ENCODE measurements at regions not wholly inside any gene's neighbourhood (a gene's known extent, or its start where the extent isn't known, plus 50 kb on each side); places are given as distances from the start of the nearest gene placed in this dataset.
"Not testable (repeated sequence)": the region's sequence is repeated elsewhere in the genome, so short reads cannot be mapped to it uniquely, and the experiment has no call there.

DNA sequence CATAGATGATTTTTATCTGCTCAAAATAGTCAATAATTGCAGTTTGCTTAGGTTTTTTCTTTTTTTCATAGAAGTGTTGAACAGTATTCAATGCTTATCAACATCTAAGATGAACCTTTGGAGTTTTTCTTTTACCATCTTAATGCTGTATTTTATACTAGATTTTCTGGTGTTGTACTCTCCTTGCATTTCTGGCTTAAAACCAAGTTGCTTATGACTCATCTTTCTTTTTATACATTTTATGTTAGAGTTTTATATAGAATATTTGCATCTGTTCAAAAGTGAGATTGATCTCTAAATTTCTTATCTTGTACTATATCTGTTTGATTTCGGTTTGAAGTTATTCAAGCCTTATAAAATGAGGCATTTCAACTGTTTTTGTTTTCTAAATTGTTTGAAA is 232.5 kb downstream of the RFPL4B start:
- DNase-seq (ENCODE audit: low read depth), result no peak

DNA sequence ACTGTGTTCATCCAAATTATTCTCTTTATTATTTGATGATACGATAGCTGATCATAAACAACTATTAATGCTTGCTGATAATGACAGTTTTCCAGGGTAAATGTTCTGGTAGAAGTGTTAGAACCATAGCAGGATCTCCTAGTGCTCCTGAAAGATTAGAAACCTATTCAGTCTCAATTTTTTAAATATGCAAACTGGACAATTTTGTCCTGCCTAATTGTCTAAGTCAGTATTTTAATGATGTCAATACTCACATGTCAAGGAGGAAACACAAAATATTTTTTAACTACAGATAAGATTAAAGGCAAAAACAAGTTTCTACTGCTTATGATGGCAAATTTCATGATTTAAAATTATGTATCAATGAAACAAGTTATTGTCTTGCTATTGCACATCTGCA is 233.9 kb downstream of the RFPL4B start:
- no peak for DNase-seq (ENCODE audit: low read depth)

DNA sequence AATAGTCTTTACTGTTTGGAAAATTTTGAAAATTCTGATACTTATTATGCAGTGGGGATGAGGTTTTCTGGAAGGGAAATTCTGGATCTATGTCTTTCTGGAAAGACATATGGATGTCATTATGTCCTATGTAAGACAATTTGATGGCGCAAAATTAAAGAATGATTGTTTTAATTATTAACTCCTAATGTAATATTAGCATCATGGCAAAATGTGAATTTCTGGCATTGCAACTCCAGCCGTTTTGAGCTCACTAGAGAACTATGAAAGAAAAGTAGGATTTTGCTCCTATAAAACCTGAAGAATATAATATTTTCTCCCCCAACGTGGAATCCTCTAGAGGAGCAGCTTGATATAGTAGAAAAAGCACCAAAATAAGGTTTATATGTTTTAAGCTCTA is 243.2 kb downstream of the RFPL4B start:
- DNase-seq (ENCODE audit: low read depth), result no peak

DNA sequence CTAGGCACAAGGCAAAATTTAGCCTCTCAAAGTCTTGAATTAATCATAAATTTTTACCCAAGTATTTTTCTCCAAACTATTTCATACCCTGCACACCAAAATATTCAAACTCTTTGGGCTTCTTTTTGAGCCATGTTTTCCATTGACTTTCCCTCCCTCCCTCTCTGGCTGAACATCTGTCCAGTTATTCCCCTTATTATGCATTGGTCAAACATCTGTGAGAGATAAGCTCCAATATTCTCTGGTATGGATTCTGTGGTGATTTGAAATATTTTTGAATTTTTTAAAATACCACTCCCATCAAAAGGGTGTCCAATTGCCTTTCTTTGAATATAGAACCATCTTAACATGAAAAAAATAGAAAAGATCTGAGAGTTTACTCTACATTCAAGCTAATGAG is 244.2 kb downstream of the RFPL4B start:
- no peak for DNase-seq (ENCODE audit: low read depth)

DNA sequence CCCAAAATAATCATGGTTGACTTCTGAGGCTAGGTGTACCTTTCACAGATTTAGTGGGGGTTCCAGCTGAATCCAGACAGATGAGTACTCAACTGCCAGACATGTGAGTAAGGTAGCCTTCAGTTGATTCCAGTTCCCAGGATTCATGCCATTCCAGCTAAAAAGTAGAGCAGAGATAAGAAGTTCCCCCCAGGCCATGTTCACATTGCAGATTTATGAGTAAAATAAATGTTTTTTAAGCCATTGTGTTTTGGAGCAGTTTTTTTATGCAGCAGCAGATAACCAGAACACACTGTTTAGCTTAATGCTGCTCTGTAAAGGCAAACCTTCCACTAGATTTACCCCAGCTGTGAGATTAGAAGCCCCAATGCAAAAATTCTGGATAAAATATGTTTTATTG is 245.0 kb downstream of the RFPL4B start:
- DNase-seq (ENCODE audit: low read depth), result no peak

DNA sequence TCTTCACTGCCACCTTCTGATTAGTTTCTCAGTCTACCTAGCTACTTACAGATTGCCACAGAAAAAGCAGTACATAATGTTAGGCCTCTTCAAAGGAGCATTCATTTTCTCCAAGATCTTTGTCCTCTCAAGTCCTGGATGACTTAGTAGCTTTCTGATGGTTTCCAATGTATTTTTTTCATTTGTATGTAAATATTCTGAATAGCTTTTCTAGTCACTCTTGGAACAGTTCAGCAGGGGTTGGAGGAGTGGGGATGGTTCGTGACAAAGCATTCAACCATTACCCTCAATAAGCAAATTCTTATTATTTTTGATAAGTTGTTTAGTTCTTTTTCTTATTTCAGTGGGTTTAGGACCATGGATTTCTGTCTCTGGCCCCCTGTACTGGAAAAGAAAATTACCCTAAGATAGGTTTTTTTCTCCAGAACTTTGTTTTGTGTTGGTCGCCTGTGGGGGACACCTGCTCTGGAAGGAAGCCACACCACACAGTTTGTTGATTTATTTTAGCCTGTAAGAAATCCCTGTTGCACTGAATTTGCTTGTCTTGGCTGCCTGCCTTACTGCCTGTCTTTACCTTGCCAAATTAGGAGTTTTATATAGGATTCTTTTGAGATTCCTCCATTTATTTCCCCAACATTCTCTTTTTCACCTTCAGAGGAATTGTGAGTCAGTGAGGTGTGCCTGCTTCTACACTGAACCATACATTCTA is 247.9 kb downstream of the RFPL4B start:
- DNase-seq (ENCODE audit: low read depth), result no peak

DNA sequence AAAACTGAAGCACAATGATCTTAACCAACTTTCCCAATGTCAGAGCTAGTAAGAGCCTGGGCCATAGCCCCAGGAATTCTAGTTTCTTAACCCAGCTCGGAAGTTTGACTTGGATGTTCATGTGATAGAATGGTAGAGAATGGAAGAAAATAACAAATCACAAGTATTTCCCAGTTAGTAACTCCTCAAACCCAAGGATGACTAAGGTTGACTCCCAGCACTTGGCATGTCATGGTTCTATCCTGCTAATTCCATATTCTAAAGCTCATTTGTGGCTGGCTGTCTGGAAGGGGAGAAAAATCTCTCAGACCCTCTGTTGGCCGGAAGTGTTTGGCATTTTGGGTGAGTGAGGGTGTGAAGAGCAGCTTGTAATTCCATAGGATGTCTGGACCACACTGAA is 248.7 kb downstream of the RFPL4B start:
- no peak for DNase-seq (ENCODE audit: low read depth)

DNA sequence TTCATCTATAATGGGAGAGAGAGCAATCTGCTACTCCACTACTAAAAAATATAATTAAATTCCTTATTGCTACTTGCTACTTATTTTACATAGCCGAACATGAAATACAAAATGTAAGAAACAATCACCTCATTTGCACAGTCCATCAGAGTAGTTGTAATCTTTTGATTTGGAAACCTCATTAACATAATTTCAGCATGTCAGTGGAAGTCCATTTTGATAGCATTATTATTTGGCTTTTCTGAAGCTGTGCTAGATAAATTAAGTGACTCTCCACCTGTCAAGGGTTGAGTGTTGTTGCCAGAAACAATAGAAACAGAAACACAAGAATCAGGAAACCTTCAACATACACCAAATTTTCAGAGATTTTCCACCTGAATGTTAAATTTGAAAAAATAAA is 250.0 kb downstream of the RFPL4B start:
- DNase-seq (ENCODE audit: low read depth), result no peak

DNA sequence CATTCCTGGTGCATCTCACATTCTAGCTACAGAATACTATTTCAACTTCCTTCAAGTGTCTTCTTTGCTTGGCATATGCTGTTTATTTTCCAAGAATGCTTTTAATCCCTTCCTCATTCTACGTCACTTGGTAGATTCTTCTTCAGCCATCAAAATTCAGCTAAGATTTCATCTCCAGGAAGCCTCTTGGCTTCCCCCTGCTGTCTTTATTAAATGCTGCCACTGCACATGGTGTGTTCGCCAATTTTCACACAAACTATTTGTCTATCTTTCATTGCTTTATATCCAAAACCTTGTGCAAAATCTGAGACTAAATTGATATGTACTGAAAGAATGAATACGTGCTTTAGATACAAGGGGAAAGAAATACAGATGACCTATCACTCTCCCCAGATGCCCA is 253.0 kb downstream of the RFPL4B start:
- no peak for DNase-seq (ENCODE audit: low read depth)

DNA sequence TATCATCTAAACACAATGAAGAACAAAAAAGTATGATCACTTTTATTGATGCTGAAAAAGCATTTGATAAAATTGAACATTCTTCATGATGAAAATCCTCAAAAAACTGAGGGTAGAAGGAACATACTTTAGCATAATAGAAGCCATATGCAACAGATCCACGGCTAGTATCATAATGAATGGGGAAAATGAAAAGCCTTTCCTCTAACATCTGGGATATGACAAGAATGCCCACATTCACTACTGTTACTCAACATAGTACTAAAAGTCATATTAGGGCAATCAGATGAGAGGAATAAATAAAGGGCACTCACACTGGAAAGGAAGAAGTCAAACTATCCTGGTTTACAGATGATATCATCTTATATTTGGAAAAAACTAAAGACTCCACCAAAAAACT is 256.6 kb downstream of the RFPL4B start:
- no peak for DNase-seq (ENCODE audit: low read depth)

DNA sequence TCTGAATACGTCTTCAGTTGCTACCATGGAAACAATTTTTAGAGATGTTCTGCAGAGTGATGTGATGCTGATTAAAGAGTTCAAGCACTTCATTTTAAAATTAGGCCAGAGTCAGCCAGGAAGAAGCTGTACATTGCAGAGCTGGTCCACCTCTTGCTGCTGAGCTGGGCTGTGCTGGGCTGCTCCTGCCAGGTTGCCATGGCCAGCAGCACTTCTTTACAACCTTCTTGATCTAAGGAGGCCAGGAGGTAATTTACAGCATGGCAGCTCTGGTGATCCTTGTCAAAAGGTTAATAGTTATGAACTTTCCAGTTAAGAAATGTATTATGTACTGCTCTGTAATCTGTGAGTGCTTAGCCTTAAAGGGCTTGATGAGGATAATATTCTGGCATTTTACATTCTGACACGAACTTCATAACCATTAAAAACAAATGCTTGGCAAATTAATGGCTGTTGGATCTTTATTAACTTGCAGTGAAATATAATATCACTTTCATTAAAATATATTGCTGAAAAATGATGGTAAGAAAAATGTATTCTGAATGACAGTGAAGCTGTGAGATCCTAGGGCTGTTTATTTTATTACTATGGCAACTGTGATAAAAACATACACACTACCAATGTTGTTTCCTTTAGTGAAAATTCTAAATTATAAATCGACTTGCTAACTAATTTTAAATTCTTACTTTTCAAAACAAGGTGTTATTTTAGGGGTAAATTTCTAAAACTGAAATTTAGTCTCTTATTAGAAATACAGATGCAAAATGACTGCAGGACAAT is 259.7 kb downstream of the RFPL4B start:
- no peak for DNase-seq (ENCODE audit: low read depth)

DNA sequence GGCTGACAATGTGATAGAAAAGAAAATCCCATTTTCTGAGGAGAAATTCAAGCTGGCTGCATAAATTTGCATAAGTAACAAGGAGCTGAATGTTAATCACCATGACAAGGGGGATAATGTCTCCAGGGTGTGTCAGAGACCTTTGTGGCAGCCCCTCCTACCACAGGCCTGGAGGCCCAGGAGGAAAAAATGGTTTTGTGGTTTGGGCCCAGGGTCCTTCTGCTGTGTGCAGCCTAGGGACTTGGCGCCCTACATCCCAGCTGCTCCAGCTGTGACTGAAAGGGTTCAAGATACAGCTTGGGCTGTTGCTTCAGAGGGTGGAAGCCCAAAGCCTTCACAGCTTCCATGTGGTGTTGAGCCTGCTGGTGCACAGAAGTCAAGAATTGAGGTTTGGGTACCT is 261.8 kb downstream of the RFPL4B start:
- DNase-seq (ENCODE audit: low read depth), result not testable (repeated sequence)

DNA sequence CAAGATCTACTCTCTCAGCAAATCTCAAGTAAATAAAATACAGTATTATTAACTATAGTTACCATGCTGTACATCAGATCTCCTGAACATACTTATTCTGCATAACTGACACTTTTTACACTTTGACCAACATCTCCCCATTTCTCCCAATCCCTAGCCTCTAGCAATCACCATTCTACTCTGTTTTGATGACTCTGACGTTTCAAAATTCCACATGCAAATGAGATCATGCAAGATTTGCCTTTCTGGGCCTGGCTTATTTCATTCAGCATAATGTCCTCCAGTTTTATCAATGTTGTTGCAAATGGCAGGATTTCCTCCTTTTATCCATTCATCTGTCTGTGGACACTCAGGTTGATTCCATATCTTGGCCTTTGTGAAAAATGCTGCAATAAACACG is 266.3 kb downstream of the RFPL4B start:
- DNase-seq (ENCODE audit: low read depth), result no peak

DNA sequence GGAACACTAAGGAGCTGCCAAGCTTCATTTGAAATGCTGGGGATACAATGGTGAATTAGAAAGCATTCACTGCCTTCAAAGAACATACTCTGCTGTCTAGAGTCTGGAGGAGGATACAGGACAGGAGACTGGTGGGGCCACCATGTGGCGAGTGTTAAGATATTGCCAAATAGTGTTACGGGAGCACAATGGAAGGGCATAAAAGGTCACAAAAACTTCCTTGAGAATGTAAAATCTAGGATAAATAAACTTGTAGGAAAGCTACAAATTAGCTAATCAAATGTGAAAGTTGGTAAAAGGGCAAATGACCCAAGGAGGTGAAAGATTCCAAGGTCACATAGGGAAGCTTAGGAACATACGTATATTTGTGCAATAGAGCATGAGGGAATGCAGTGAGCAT is 271.7 kb downstream of the RFPL4B start:
- DNase-seq (ENCODE audit: low read depth), result no peak

DNA sequence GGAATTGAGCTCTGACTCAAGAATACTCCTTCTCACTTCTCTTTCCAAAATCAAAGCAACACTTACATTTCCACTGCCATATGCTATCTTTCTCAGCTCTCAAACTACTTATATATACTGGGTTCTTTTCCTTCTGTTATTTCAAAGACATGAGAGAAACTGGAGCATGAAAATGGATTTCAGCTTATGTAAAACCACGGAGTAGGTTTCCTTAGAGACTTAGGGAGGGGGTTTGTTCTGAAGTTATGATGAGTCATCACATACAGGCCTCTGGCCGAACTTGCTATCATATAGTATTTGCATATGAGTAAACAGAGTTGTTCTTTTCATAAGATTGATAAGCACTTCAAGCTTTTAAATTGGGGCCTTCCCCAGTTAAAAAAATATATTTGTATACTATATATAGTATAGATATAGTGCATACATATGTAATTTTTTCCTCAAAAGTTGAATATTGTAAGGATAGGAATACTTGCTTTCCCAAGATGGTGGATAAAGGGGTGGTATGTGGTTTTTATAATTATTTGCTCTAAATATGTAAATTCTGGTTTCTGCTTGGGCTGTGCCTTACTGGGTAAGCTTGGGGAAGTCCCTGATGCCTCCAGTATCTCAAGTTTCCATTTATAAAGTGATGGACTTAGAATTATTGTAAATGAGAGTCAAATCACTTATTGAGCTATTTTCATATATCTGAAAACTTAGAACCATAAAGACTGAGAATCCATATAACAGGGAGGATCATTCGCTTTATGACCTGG is 273.9 kb downstream of the RFPL4B start:
- no peak for DNase-seq (ENCODE audit: low read depth)

DNA sequence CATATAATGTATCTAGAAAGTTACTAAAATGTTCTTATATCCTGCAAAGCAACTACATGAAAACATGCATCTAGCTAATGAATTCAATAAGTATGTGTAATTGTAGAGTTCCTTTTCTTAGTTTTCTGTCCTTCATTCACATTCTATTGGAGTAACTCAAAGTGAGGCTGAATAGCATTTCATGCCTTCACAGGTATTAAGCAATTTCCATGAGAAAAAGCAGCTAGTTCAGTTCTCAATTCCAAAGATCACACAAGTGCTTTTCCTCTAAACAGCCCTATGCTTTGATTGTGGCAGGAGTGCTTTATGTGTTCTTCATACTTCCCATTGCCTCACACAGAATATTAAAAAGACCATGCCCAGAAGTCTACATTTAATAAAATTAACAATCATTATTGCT is 274.9 kb downstream of the RFPL4B start:
- DNase-seq (ENCODE audit: low read depth), result no peak

DNA sequence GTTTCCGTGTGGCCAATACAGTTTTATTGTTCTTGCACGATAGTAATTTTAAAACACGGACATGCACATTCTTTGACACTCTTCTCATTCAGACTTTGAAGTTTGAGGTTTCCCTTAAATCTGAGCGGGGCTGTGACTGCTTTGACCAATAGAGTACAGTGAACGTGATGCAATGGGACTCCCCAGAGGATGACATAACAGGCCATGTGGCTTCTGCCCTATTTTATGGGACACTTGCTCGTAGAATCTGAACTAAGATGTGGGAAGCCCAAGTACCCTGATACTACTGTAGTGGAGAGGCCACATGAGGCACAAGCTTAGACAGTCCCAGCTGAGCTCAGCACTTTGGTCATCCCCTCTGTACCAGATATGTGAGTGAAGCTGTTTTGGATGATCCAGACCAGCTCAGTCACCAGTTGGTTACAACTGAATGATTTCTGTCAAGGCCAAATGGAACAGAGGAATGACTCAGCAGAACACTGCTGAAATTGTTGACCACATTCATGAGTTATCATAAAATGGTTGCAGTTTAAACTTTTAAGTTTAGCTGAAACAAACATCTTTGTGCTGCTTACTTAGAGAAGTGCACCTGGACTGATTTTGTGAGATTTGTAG is 279.4 kb downstream of the RFPL4B start:
- DNase-seq (ENCODE audit: low read depth), result no peak

DNA sequence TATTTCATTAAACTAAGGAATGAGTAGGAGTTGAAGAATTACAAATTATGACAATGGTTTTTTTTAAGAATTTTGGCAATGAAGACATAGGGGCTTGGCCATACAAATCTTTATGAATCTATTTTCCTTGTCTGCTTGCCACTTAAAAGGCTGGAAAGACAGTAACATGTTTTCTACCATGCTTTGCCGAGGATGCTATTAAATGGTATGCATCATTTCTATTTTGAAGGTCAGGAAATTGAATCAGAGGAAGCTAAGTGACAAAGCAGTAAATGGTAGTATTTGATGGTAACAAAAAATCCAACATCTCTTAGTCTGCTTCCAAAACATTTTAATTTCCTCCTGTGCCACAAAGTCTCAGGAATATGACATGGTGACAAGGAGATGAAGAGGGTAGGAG is 287.2 kb downstream of the RFPL4B start:
- no peak for DNase-seq (ENCODE audit: low read depth)

DNA sequence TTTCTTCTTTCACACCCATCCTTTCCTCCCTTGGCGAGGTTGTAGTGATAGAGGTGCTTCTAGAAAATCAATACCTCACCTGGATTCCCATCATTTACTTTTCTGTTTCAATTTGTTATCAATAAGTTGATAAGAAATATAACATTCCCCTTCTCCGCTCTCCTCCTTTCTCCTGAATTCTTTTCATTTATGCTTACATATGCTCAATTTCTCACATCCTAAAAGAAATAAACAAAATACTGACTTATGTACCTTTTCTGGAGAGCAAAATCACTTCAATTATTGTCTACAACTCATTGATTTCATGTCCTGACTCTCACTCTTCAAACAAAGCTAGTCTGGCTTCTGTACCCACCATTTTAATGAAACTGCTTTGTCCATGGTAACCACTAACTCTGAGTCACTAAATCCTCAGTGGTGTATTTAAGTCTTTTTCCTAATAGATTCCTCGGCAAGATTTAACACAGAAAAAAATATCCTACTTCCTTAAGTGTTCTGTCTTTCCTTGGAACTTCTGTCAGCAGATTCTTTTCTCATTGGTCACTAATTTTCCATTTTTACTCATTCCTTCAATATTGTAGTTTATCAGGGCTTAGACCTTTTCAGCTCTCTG is 289.6 kb downstream of the RFPL4B start:
- DNase-seq (ENCODE audit: low read depth), result no peak

DNA sequence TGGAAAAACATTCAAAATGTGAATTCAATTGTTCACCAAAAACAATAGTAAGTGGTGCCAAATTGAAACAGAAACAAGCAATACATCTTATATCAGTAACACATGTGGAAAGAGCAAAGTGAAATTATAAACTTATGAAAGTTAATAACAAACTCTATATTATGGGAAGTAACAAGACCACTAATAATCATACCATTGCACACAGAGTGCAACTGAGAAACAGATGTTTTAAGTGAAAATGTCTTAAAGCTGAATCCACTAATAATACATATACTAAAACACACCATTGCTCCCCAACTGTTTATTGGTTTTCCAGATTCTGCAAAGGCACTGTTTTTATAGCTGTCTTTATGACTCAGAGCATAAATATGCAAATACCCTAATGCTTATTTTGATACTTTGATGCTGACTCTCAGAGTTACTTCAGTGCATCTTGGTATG is 292.3 kb downstream of the RFPL4B start:
- DNase-seq (ENCODE audit: low read depth), result no peak

DNA sequence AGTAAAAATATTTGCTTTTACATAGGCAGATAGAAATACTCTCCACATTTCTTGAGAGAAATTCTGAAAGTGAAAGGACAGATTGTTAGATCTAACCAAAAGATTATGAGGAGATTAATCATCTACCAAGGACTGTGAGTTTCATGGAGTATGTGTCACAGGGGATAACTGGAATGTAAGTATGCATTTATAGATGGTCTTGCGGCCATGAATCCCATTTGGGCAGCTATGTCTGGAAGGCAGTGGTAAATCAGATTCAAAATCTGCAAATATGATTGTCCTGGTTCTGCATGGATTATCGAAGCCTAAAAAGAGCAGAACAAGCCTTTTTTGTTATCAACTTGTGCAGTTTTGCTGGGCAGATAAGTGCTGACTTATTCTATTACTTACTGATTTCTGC is 293.8 kb downstream of the RFPL4B start:
- no peak for DNase-seq (ENCODE audit: low read depth)

DNA sequence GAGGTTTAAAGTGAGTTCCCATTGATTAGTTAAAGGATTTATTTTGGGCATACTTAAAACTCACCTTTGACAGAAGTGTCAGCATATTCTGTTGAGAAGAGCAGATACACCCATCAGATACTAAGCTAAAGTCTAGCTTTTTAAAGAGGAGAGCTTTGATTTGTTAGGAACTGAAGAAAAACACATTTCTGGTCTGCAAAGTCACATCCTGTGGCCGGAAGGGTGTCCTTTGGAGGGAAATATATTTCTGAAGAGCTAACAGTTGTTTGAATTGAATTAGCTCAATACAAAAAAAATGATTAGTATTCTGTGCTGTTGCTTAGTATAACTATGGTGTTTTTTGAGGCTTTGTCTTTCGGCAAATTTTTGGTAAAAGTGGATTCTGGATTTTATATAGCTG is 302.7 kb downstream of the RFPL4B start:
- DNase-seq (ENCODE audit: low read depth), result no peak
